SK-N-SH treated with all-trans-retinoic acid at 6 μM for 48 hours (cell line): ENCODE measurements at regions not wholly inside any gene's neighbourhood (a gene's known extent, or its start where the extent isn't known, plus 50 kb on each side); places are given as distances from the start of the nearest gene placed in this dataset.

Source experiments
- BACH2 ChIP-seq: fragments of 250-450 bp; sonication (Bioruptor Pico); IDR thresholded peaks from 2 replicates; pipeline ENCODE4 v1.9.0; 2021; ENCODE audit warnings: mild to moderate bottlenecking, borderline replicate concordance
- ESRRG ChIP-seq: fragments of 250-450 bp; sonication (Bioruptor Pico); IDR thresholded peaks from 2 replicates; pipeline ENCODE4 v1.6.1; 2021; ENCODE audit warnings: mild to moderate bottlenecking
- TSHZ2 ChIP-seq: fragments of 250-450 bp; sonication (Bioruptor Pico); IDR thresholded peaks from 2 replicates; pipeline ENCODE4 v1.5.0; 2020; ENCODE audit warnings: mild to moderate bottlenecking, moderate library complexity
- ZFP3 ChIP-seq: fragments of 250-450 bp; sonication (Bioruptor Pico); IDR thresholded peaks from 2 replicates; pipeline ENCODE4 v1.5.0; 2020; ENCODE audit warnings: mild to moderate bottlenecking, moderate library complexity
- ZFP30 ChIP-seq: fragments of 450-650 bp; formaldehyde crosslinking; IDR thresholded peaks from 2 replicates; pipeline ENCODE4 v1.5.0; 2022; ENCODE audit warnings: mild to moderate bottlenecking, moderate library complexity
- TF ChIP-seq, protein P1 (sequence below): fragments of 250-450 bp; sonication (Bioruptor Pico); IDR thresholded peaks from 2 replicates; pipeline ENCODE4 v1.8.0; 2020; ENCODE audit warnings: mild to moderate bottlenecking, moderate library complexity, borderline replicate concordance

- TF ChIP-seq ZFP30 (CRISPR knock-in tag) (no peak), BACH2 (CRISPR knock-in tag) (no peak), TSHZ2 (CRISPR knock-in tag) (no peak), ESRRG (CRISPR knock-in tag) (no peak), ZFP3 (CRISPR knock-in tag) (no peak)
- TF ChIP-seq, protein P1, sequence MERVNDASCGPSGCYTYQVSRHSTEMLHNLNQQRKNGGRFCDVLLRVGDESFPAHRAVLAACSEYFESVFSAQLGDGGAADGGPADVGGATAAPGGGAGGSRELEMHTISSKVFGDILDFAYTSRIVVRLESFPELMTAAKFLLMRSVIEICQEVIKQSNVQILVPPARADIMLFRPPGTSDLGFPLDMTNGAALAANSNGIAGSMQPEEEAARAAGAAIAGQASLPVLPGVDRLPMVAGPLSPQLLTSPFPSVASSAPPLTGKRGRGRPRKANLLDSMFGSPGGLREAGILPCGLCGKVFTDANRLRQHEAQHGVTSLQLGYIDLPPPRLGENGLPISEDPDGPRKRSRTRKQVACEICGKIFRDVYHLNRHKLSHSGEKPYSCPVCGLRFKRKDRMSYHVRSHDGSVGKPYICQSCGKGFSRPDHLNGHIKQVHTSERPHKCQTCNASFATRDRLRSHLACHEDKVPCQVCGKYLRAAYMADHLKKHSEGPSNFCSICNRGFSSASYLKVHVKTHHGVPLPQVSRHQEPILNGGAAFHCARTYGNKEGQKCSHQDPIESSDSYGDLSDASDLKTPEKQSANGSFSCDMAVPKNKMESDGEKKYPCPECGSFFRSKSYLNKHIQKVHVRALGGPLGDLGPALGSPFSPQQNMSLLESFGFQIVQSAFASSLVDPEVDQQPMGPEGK = no peak
Observed at GRCh38 chr14:97719931-97720330, 922.7 kb downstream of the VRK1 start.
